PC-9 (cell line): ENCODE measurements at regions not wholly inside any gene's neighbourhood (a gene's known extent, or its start where the extent isn't known, plus 50 kb on each side); places are given as distances from the start of the nearest gene placed in this dataset.

ENCODE experiments used
- BruUV-seq: library from RNA; stranded (reverse); fragments of 400-500 nt; replicated peaks from 2 replicates; lab custom pipeline; 2021; lab: Mats Ljungman, UMichigan
- CTCF ChIA-PET: fragments of 300-600 bp; sonication (Branson Sonifier 250); formaldehyde crosslinking; loops from one replicate; lab custom pipeline; 2022; ENCODE audit warnings: antibody characterized with exemption; lab: Charles Lee
- POLR2A ChIA-PET: fragments of 300-600 bp; sonication (Branson Sonifier 250); formaldehyde crosslinking; loops from one replicate; lab custom pipeline; 2022; ENCODE audit warnings: antibody characterized with exemption; ENCODE audit not compliant: unreplicated experiment; lab: Charles Lee
- DNase-seq, 2 experiments: peaks; one replicate each; pipeline versions ENCODE4 v3.0.0 to v3.0.0-alpha.2; 2015 to 2022; ENCODE audit warnings: mixed read lengths in 1 of 2
- H2AFZ ChIP-seq: fragments of 200-600 bp; sonication (generic); 2 replicates; pipeline ENCODE4 v1.8.1; 2017; ENCODE audit warnings: antibody characterized with exemption
- H3F3A ChIP-seq: fragments of 200-600 bp; sonication (generic); 2 replicates; pipeline ENCODE4 v1.8.1; 2017; ENCODE audit warnings: antibody characterized with exemption, mild to moderate bottlenecking, low read depth; ENCODE audit not compliant: insufficient read depth
- H3K27ac ChIP-seq: fragments of 200-600 bp; sonication (generic); 2 replicates; pipeline ENCODE4 v1.6.1; 2016; ENCODE audit warnings: mixed run types
- H3K27me3 ChIP-seq: fragments of 200-600 bp; sonication (generic); 2 replicates; pipeline ENCODE4 v1.6.1; 2016; ENCODE audit warnings: low read depth, mixed run types; ENCODE audit not compliant: insufficient read depth
- H3K36me3 ChIP-seq: fragments of 200-600 bp; sonication (generic); 2 replicates; pipeline ENCODE4 v1.6.1; 2016; ENCODE audit warnings: low read depth, mixed run types
- H3K4me1 ChIP-seq: fragments of 200-600 bp; sonication (generic); replicated peaks from 2 replicates; pipeline ENCODE4 v1.6.1; 2016; ENCODE audit warnings: mixed run types; ENCODE audit not compliant: insufficient read depth
- H3K4me2 ChIP-seq: fragments of 200-600 bp; sonication (generic); 2 replicates; pipeline ENCODE4 v1.6.1; 2017; ENCODE audit warnings: mixed run types
- H3K4me3 ChIP-seq: fragments of 200-600 bp; sonication (generic); 2 replicates; pipeline ENCODE4 v1.6.1; 2016; ENCODE audit warnings: mixed run types
- H3K79me2 ChIP-seq: fragments of 200-600 bp; sonication (generic); 2 replicates; pipeline ENCODE4 v1.6.1; 2017; ENCODE audit warnings: low read depth, mixed run types
- H3K9me2 ChIP-seq: fragments of 200-600 bp; sonication (generic); 2 replicates; pipeline ENCODE4 v1.8.1; 2017; ENCODE audit warnings: mild to moderate bottlenecking; ENCODE audit not compliant: insufficient read depth
- H3K9me3 ChIP-seq: fragments of 200-600 bp; sonication (generic); 2 replicates; pipeline ENCODE4 v1.8.1; 2016; ENCODE audit warnings: low read depth; ENCODE audit not compliant: insufficient read depth
- H4K20me1 ChIP-seq: fragments of 200-600 bp; sonication (generic); 2 replicates; pipeline ENCODE4 v1.8.1; 2017; ENCODE audit not compliant: insufficient read depth
- EZH2 ChIP-seq: fragments of 200-600 bp; sonication (generic); IDR thresholded peaks from 2 replicates; pipeline ENCODE4 v1.8.0; 2017; ENCODE audit warnings: antibody characterized with exemption, low read depth
- intact Hi-C: fragments of 100-400 bp; cut with micrococcal nuclease; formaldehyde crosslinking; loops from one replicate; pipeline ENCODE4 v1.10.0; 2022; ENCODE audit not compliant: unreplicated experiment
- TF ChIP-seq, protein P1 (sequence below): fragments of 200-600 bp; sonication (generic); conservative IDR thresholded peaks from 2 replicates; pipeline ENCODE4 v1.6.1; 2017; ENCODE audit warnings: mixed run types, antibody characterized with exemption, mild to moderate bottlenecking, moderate library complexity

DNA sequence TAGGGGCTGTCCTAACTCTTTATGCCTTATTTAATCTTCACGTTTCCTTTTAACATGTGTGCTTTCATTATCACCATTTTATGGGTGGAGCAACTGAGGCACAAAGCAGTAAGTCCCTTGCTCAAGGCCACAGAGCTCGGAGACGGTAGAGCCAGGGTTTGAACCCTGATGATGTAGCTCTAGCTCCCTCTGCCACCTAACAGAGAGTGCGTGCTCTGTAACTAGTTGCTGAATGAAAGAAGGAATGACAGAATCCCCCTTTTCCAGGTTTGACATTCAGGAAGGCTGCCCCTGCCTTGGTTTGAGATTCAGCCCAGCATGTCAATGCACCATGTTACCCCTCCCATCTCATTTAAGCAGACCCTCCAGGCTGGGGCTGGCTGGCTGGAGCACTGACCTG is 193.3 kb upstream of the NAV2 start:
- POLR2A ChIA-PET, result interaction anchor here (0.6 kb wide), 1 partner anchor 517 kb away, joined by 4 read pairs; no protein-coding TSS in a partner anchor
- H2AFZ ChIP-seq, result no peak overlapping the region

DNA sequence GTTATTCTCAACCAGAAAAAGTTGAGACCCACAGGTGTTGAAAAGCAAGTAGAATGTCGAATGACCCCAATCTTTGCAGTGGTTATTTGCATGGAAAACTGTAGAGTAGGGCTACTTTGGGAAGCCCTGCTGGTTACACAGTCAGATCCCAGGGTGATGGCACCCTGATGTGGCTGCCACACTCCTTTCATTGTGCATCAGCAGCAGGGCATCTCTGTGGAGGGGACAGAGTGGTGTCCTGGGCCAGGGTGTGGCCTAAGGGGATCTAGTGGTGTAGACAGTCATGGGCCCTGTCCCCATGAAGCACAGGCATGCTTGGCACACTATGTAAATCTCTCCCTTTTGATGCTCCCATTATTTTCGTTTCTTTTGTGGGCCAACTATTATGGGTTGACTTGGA is 199.4 kb upstream of the NAV2 start:
- no peak overlapping the region for H3K27ac ChIP-seq
- H3K9me3 ChIP-seq, result no peaks in the 10 kb centered on the region
- no peak for DNase-seq
- no peaks in the 10 kb centered on the region for H3K27me3 ChIP-seq
- H3K79me2 ChIP-seq, result no peaks in the 10 kb centered on the region
- H3F3A ChIP-seq, result peaks cover 2% of the 10 kb centered on the region; the same call in 1 of the 2 replicates
- H3K9me2 ChIP-seq, result no peaks in the 10 kb centered on the region
- ChIA-PET POLR2A (no interaction called here), CTCF (no interaction called here)
- H3K4me3 ChIP-seq, result no peak overlapping the region
- no peaks in the 10 kb centered on the region for H3K36me3 ChIP-seq
- intact Hi-C loops, result no loop called here
- BruUV-seq, result no TSS peak
- no peak for TF ChIP-seq EZH2
- TF ChIP-seq, protein P1, sequence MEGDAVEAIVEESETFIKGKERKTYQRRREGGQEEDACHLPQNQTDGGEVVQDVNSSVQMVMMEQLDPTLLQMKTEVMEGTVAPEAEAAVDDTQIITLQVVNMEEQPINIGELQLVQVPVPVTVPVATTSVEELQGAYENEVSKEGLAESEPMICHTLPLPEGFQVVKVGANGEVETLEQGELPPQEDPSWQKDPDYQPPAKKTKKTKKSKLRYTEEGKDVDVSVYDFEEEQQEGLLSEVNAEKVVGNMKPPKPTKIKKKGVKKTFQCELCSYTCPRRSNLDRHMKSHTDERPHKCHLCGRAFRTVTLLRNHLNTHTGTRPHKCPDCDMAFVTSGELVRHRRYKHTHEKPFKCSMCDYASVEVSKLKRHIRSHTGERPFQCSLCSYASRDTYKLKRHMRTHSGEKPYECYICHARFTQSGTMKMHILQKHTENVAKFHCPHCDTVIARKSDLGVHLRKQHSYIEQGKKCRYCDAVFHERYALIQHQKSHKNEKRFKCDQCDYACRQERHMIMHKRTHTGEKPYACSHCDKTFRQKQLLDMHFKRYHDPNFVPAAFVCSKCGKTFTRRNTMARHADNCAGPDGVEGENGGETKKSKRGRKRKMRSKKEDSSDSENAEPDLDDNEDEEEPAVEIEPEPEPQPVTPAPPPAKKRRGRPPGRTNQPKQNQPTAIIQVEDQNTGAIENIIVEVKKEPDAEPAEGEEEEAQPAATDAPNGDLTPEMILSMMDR, result no peak
- no peaks in the 10 kb centered on the region for H4K20me1 ChIP-seq
- H3K4me2 ChIP-seq, result no peak overlapping the region
- H2AFZ ChIP-seq, result no peak overlapping the region
- peaks cover 16% of the 10 kb centered on the region for H3K4me1 ChIP-seq

More for the DNA sequence above, 193.3 kb upstream of the NAV2 start:
- Histone ChIP-seq H3K27me3 (no peaks in the 10 kb centered on the region), H3K4me2 (no peak overlapping the region), H3K9me3 (no peaks in the 10 kb centered on the region), H3F3A (no peaks in the 10 kb centered on the region), H3K4me3 (no peak overlapping the region), H3K27ac (no peak overlapping the region), H3K9me2 (no peaks in the 10 kb centered on the region), H4K20me1 (no peaks in the 10 kb centered on the region), H3K36me3 (no peaks in the 10 kb centered on the region), H3K79me2 (no peaks in the 10 kb centered on the region), H3K4me1 (no peaks in the 10 kb centered on the region; the same call in 1 of the 2 replicates)
- TF ChIP-seq, protein P1, result no peak
- no peak for TF ChIP-seq EZH2
- BruUV-seq, result no TSS peak
- DNase-seq, result no peak
- CTCF ChIA-PET, result no interaction called here
- intact Hi-C loops, result no loop called here

DNA sequence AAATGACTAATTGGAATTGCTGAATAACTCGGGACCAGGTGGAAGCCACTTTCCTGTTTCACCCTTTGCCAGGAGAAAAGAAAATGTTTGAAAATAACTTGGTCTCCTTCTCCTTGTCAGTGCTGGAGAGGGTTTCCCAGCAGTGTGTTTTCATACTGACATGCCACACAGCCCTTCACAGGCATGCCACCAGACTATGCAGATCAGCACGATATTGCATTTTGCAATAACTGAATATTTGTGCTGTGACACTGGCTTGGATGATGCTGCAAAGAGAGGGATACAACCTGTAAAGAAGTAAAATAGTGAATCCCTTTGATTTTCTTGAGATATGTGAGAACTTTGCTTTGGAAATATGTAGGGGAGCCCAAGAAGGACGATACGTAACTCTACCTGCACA is 200.0 kb upstream of the NAV2 start:
- no peak overlapping the region for H2AFZ ChIP-seq
- no peak overlapping the region for H3K4me3 ChIP-seq
- no peaks in the 10 kb centered on the region for H3K79me2 ChIP-seq
- TF ChIP-seq, protein P1, result no peak
- no peak for TF ChIP-seq EZH2
- peaks cover 9% of the 10 kb centered on the region for H3F3A ChIP-seq
- H4K20me1 ChIP-seq, result no peaks in the 10 kb centered on the region
- no peaks in the 10 kb centered on the region for H3K27me3 ChIP-seq
- no TSS peak for BruUV-seq
- no peaks in the 10 kb centered on the region for H3K36me3 ChIP-seq
- H3K27ac ChIP-seq, result no peak overlapping the region
- intact Hi-C loops, result no loop called here
- no peaks in the 10 kb centered on the region for H3K9me2 ChIP-seq
- no peaks in the 10 kb centered on the region for H3K9me3 ChIP-seq
- CTCF ChIA-PET, result no interaction called here
- H3K4me2 ChIP-seq, result no peak overlapping the region
- POLR2A ChIA-PET, result no interaction called here
- DNase-seq, result no peak
- peaks cover 23% of the 10 kb centered on the region for H3K4me1 ChIP-seq
